GM23338 (cell line): ENCODE measurements at regions not wholly inside any gene's neighbourhood (a gene's known extent, or its start where the extent isn't known, plus 50 kb on each side); places are given as distances from the start of the nearest gene placed in this dataset.

Source experiments
- CREB1 ChIP-seq: fragments of 250-450 bp; sonication (Bioruptor Pico); IDR thresholded peaks from 2 replicates; pipeline ENCODE4 v1.5.0; 2020; ENCODE audit warnings: low read depth, mild to moderate bottlenecking, moderate library complexity
- EZH2 ChIP-seq: fragments of 200-600 bp; sonication (generic); IDR thresholded peaks from one replicate; pipeline ENCODE4 v1.8.0; 2017; ENCODE audit warnings: antibody characterized with exemption, mild to moderate bottlenecking, low read depth; ENCODE audit not compliant: unreplicated experiment
- EZH2phosphoT487 ChIP-seq: fragments of 200-600 bp; sonication (generic); IDR thresholded peaks from one replicate; pipeline ENCODE4 v1.8.1; 2018; ENCODE audit warnings: antibody characterized with exemption; ENCODE audit not compliant: unreplicated experiment
- JUNB ChIP-seq: IDR thresholded peaks from one replicate; pipeline ENCODE4 v1.6.1; 2016; ENCODE audit warnings: antibody characterized with exemption; ENCODE audit not compliant: unreplicated experiment
- NANOG ChIP-seq: IDR thresholded peaks from 2 replicates; pipeline ENCODE4 v1.6.1; 2016; ENCODE audit warnings: antibody characterized with exemption, borderline replicate concordance
- POLR2AphosphoS5 ChIP-seq: IDR thresholded peaks from 2 replicates; pipeline ENCODE4 v1.6.1; 2016; ENCODE audit warnings: antibody characterized with exemption, low read depth
- STAT1 ChIP-seq: IDR thresholded peaks from one replicate; pipeline ENCODE4 v1.6.1; 2016; ENCODE audit warnings: antibody characterized with exemption; ENCODE audit not compliant: unreplicated experiment
- ZNF114 ChIP-seq: fragments of 250-450 bp; sonication (Bioruptor Pico); IDR thresholded peaks from 2 replicates; pipeline ENCODE4 v1.5.0; 2020; ENCODE audit warnings: mild to moderate bottlenecking, moderate library complexity
- ZNF331 ChIP-seq: fragments of 250-450 bp; sonication (Bioruptor Pico); IDR thresholded peaks from 2 replicates; pipeline ENCODE4 v1.5.0; 2020; ENCODE audit warnings: low read depth, mild to moderate bottlenecking, moderate library complexity
- TF ChIP-seq, protein P1 (sequence below), 2 experiments: fragments of 200-600 bp in 1 of 2; sonication (generic) in 1 of 2; conservative IDR thresholded peaks; 2 replicates each; pipeline versions ENCODE4 v1.5.1 to v1.6.1; 2016 to 2017; ENCODE audit warnings: antibody characterized with exemption in 2 of 2, low read depth in 2 of 2, mild to moderate bottlenecking in 2 of 2, moderate library complexity in 1 of 2
- TF ChIP-seq, protein P2 (sequence below): IDR thresholded peaks from one replicate; pipeline ENCODE4 v1.6.1; 2018; ENCODE audit warnings: antibody characterized with exemption; ENCODE audit not compliant: unreplicated experiment
- TF ChIP-seq, protein P3 (sequence below): IDR thresholded peaks from 2 replicates; pipeline ENCODE4 v1.6.1; 2016; ENCODE audit warnings: antibody characterized with exemption

DNA sequence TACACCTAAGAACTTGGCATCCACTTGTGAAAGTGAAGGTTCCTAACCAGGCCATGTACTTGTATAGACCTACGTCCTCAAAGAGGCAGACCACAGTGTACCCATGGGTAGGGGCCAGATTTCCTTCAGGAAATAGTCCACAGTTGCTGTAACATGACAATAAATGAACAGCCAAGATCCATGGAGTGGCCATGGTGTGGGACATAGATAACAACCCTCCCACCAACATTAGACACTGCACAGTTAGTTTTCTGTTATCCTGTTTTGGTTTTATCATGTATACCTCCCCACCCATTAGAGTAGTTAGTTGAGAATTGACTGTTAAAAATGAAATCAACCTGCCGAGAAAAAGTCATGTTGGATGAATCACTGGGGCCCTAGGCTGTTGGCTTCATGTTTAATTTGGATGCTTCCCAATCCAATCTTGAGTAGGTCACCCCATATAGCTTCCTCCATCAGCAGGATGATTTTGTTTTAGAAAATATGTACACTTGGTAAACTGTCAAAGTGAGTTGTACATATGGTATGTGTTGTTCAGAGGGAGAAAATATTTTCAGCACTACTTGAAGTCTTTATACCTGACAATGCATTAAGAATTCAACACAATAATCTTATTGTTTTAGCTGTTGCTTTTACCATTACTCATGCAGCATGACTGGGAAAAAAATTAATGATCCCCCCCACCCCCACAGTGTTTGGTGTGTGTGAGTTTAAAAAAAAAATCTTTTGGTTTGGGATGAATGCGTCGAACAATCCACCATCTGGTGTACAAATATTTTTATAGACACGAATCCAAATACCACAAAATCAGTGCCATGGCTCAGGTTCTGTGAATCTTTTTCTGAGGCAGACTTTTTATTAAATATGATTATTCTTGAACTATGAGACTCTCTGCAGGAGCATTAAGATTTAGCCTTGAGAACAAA, 88.3 kb upstream of the ARHGAP29 start:
- TF ChIP-seq, protein P1, sequence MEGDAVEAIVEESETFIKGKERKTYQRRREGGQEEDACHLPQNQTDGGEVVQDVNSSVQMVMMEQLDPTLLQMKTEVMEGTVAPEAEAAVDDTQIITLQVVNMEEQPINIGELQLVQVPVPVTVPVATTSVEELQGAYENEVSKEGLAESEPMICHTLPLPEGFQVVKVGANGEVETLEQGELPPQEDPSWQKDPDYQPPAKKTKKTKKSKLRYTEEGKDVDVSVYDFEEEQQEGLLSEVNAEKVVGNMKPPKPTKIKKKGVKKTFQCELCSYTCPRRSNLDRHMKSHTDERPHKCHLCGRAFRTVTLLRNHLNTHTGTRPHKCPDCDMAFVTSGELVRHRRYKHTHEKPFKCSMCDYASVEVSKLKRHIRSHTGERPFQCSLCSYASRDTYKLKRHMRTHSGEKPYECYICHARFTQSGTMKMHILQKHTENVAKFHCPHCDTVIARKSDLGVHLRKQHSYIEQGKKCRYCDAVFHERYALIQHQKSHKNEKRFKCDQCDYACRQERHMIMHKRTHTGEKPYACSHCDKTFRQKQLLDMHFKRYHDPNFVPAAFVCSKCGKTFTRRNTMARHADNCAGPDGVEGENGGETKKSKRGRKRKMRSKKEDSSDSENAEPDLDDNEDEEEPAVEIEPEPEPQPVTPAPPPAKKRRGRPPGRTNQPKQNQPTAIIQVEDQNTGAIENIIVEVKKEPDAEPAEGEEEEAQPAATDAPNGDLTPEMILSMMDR (conservative IDR thresholded peaks at IDR 0.05; ENCODE audit: low read depth in 2 of 2) = no peak
- TF ChIP-seq JUNB = no peak
- no peak for TF ChIP-seq EZH2
- no peak for TF ChIP-seq POLR2AphosphoS5
- TF ChIP-seq ZNF331 (CRISPR knock-in tag) = no peak
- TF ChIP-seq, protein P2, sequence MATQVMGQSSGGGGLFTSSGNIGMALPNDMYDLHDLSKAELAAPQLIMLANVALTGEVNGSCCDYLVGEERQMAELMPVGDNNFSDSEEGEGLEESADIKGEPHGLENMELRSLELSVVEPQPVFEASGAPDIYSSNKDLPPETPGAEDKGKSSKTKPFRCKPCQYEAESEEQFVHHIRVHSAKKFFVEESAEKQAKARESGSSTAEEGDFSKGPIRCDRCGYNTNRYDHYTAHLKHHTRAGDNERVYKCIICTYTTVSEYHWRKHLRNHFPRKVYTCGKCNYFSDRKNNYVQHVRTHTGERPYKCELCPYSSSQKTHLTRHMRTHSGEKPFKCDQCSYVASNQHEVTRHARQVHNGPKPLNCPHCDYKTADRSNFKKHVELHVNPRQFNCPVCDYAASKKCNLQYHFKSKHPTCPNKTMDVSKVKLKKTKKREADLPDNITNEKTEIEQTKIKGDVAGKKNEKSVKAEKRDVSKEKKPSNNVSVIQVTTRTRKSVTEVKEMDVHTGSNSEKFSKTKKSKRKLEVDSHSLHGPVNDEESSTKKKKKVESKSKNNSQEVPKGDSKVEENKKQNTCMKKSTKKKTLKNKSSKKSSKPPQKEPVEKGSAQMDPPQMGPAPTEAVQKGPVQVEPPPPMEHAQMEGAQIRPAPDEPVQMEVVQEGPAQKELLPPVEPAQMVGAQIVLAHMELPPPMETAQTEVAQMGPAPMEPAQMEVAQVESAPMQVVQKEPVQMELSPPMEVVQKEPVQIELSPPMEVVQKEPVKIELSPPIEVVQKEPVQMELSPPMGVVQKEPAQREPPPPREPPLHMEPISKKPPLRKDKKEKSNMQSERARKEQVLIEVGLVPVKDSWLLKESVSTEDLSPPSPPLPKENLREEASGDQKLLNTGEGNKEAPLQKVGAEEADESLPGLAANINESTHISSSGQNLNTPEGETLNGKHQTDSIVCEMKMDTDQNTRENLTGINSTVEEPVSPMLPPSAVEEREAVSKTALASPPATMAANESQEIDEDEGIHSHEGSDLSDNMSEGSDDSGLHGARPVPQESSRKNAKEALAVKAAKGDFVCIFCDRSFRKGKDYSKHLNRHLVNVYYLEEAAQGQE = no peak
- TF ChIP-seq CREB1 = no peak
- TF ChIP-seq EZH2phosphoT487 = no peak
- TF ChIP-seq NANOG = no peak
- TF ChIP-seq, protein P3, sequence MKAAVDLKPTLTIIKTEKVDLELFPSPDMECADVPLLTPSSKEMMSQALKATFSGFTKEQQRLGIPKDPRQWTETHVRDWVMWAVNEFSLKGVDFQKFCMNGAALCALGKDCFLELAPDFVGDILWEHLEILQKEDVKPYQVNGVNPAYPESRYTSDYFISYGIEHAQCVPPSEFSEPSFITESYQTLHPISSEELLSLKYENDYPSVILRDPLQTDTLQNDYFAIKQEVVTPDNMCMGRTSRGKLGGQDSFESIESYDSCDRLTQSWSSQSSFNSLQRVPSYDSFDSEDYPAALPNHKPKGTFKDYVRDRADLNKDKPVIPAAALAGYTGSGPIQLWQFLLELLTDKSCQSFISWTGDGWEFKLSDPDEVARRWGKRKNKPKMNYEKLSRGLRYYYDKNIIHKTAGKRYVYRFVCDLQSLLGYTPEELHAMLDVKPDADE = no peak
- TF ChIP-seq ZNF114 = no peak
- TF ChIP-seq STAT1 = no peak
